ENCODE measurements at regions not wholly inside any gene's neighbourhood (a gene's known extent, or its start where the extent isn't known, plus 50 kb on each side); places are given as distances from the start of the nearest gene placed in this dataset.
"Not testable (repeated sequence)": the region's sequence is repeated elsewhere in the genome, so short reads cannot be mapped to it uniquely, and the experiment has no call there.

DNA sequence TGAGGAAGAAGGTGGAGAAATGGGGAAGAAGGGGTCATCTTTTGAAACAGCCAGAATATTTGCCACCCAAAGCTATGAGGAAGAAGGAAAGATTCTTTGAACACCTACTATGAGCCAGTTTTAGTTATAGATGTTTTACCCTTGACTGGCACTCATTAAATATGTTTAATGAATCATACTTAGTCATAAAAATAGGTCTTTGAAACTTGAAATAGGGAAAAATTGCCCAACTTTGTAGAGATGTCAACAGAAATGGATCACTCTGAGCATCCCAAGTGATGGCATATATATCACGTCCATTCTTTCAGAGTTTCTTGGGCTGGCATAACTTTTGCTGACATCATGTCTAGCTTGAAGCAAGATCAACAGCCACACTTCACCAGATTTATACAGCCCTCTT, 263.5 kb downstream of the RPAP3 start:
- Histone ChIP-seq H3K4me1 (ENCODE audit: control insufficient read depth, insufficient read depth, low read length) (no peaks in the 10 kb centered on the region), H3K36me3 (ENCODE audit: control insufficient read depth, insufficient read depth, low read length) (no peaks in the 10 kb centered on the region), H3K27me3 (ENCODE audit: control insufficient read depth, insufficient read depth, low read length, poor library complexity, severe bottlenecking) (no peaks in the 10 kb centered on the region), H3K27ac (ENCODE audit: insufficient read depth, low read depth, low read length, poor library complexity, severe bottlenecking) (no peak overlapping the region), H3K9me3 (ENCODE audit: control insufficient read depth, low read length) (peaks cover 4% of the 10 kb centered on the region), H3K4me3 (ENCODE audit: insufficient read depth, low read depth, low read length) (no peak overlapping the region)
- WGBS, 2 experiments: 89 to 92% methylated on average over 1 of the region's 1 CpG

DNA sequence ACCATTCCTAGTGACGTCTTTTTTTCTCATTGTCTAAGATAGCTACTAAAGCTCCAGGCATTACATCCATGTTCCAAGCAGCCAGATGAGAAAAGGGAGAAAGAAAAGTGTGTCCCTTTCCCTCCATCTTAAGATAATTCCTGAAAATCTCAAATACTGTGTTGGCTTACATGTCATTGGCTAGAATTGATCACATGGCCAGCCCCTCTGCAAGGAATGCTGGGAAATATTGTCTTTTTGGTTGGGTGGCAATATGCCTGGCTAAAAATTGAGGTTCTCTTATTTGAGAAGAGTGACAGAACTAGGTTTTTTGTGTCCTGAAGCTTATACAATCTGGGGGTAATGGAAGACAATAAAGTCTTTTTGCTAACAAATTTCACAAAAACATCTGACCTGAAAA, 264.3 kb downstream of the RPAP3 start:
- Histone ChIP-seq H3K36me3 (ENCODE audit: control insufficient read depth, insufficient read depth, low read length) (no peaks in the 10 kb centered on the region), H3K4me1 (ENCODE audit: control insufficient read depth, insufficient read depth, low read length) (no peaks in the 10 kb centered on the region), H3K4me3 (ENCODE audit: insufficient read depth, low read depth, low read length) (no peak overlapping the region), H3K27me3 (ENCODE audit: control insufficient read depth, insufficient read depth, low read length, poor library complexity, severe bottlenecking) (no peaks in the 10 kb centered on the region), H3K9me3 (ENCODE audit: control insufficient read depth, low read length) (peaks cover 4% of the 10 kb centered on the region), H3K27ac (ENCODE audit: insufficient read depth, low read depth, low read length, poor library complexity, severe bottlenecking) (no peak overlapping the region)
- 64 to 94% methylated on average over 1 of the region's 1 CpG for WGBS, 2 experiments

DNA sequence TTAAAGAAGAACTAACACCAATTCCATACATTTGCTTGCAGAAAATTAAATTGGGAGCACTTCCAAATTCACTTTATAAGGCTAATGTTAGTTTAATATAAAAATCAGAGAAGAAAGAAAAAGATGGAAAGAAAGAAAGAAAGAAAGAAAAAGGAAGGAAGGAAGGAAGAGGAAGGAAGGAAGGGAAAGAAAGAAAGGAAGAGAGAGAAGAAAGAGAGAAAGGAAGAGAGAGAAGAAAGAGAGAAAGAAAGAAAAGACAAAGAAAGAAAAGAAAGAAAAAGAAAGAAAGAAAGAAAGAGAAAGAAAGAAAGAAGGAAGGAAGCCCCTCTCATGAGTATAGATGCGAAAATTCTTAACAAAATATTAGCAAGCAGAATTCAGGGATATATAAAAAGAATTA, 267.7 kb downstream of the RPAP3 start:
- no CpG with 5 or more reads among the region's 1 CpG for WGBS, 2 experiments
- Histone ChIP-seq H3K9me3 (ENCODE audit: control insufficient read depth, low read length) (peaks cover 4% of the 10 kb centered on the region), H3K4me3 (ENCODE audit: insufficient read depth, low read depth, low read length) (no peak overlapping the region), H3K4me1 (ENCODE audit: control insufficient read depth, insufficient read depth, low read length) (no peaks in the 10 kb centered on the region), H3K27me3 (ENCODE audit: control insufficient read depth, insufficient read depth, low read length, poor library complexity, severe bottlenecking) (no peaks in the 10 kb centered on the region), H3K36me3 (ENCODE audit: control insufficient read depth, insufficient read depth, low read length) (no peaks in the 10 kb centered on the region), H3K27ac (ENCODE audit: insufficient read depth, low read depth, low read length, poor library complexity, severe bottlenecking) (no peak overlapping the region)

DNA sequence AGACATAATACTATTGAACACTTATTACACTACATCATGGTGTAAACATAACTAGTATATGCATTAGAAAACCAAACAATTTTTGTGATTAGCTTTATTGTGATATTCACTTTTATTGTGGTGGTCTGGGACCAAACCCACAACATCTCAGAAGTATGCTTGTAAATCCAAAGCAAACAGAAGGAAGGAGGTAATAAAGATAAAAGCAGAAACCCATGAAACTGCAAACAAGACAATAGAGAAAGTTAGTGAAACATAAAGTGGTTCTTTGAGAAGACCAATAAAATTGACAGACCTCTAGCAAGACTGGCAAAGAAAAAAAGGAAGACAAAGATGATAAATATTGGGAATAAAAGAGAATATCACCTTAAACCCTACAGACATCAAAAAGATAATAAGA, 268.3 kb downstream of the RPAP3 start:
- no peak overlapping the region for H3K27ac ChIP-seq (ENCODE audit: insufficient read depth, low read depth, low read length, poor library complexity, severe bottlenecking)
- peaks cover 2% of the 10 kb centered on the region for H3K9me3 ChIP-seq (ENCODE audit: control insufficient read depth, low read length)
- H3K4me1 ChIP-seq (ENCODE audit: control insufficient read depth, insufficient read depth, low read length): no peaks in the 10 kb centered on the region
- no peaks in the 10 kb centered on the region for H3K36me3 ChIP-seq (ENCODE audit: control insufficient read depth, insufficient read depth, low read length)
- H3K4me3 ChIP-seq (ENCODE audit: insufficient read depth, low read depth, low read length): no peak overlapping the region
- no peaks in the 10 kb centered on the region for H3K27me3 ChIP-seq (ENCODE audit: control insufficient read depth, insufficient read depth, low read length, poor library complexity, severe bottlenecking)

DNA sequence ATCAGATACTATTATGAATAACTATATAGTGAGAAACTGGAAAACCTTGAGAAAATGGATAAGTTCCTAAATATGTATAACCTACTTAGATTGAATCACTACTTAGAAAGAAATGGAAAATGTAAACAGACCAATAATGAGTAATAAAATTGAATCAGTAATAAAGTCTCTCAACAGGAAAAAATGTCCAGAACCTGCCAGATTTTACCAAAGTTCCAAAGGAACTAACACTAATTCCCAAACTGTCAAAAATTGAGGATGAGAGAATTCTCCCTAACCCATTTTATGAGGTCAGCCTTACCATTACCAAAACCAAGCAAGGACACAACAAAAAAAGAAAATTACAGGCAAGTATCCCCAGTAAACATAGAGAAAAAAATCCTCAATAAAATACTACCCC, 272.0 kb downstream of the RPAP3 start:
- Histone ChIP-seq H3K27me3 (ENCODE audit: control insufficient read depth, insufficient read depth, low read length, poor library complexity, severe bottlenecking) (no peaks in the 10 kb centered on the region), H3K27ac (ENCODE audit: insufficient read depth, low read depth, low read length, poor library complexity, severe bottlenecking) (no peak overlapping the region), H3K36me3 (ENCODE audit: control insufficient read depth, insufficient read depth, low read length) (no peaks in the 10 kb centered on the region), H3K4me1 (ENCODE audit: control insufficient read depth, insufficient read depth, low read length) (no peaks in the 10 kb centered on the region), H3K9me3 (ENCODE audit: control insufficient read depth, low read length) (no peaks in the 10 kb centered on the region), H3K4me3 (ENCODE audit: insufficient read depth, low read depth, low read length) (no peak overlapping the region)

DNA sequence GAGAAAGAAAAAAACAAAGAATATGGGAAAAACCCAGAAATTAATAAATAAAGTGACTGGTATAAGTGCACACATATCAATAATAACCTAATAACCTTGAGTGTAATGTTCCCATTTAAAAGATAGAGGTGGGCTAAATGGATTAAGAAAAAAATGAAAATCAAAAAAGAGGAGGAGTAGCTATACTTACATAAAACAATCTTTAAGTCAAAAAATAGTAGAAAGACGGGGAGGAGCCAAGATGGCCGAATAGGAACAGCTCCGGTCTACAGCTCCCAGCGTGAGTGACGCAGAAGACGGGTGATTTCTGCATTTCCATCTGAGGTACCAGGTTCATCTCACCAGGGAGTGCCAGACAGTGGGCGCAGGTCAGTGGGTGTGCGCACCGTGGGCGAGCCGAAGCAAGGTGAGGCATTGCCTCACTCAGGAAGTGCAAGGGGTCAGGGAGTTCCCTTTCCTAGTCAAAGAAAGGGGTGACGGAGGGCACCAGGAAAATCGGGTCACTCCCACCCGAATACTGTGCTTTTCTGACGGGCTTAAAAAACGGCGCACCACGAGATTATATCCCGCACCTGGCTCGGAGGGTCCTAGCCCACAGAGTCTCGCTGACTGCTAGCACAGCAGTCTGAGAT, 279.0 kb downstream of the RPAP3 start:
- H3K27ac ChIP-seq (ENCODE audit: insufficient read depth, low read depth, low read length, poor library complexity, severe bottlenecking); H3K27me3 ChIP-seq (ENCODE audit: control insufficient read depth, insufficient read depth, low read length, poor library complexity, severe bottlenecking); H3K9me3 ChIP-seq (ENCODE audit: control insufficient read depth, low read length); H3K36me3 ChIP-seq (ENCODE audit: control insufficient read depth, insufficient read depth, low read length); H3K4me1 ChIP-seq (ENCODE audit: control insufficient read depth, insufficient read depth, low read length); H3K4me3 ChIP-seq (ENCODE audit: insufficient read depth, low read depth, low read length): not testable (repeated sequence)
- 94% methylated on average over 21 of the region's 21 CpGs for WGBS, 2 experiments

DNA sequence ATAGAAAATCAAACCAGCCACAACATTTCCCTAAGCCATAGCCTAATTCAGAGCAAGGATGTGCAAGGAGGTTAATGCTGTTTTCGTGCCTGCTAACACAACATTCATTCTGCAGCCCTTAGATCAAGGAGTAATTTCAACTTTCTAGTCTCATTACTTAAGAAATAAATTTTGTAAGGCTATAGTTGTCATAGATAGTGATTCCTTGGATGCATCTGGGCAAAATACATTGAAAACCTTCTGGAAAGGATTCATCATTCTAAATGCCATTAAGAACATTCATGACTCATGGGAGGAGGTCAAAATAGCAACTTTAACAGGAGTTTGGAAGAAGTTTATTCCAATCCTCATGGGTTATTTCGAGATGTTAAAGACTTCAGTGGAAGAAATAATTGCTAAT, 283.2 kb downstream of the RPAP3 start:
- Histone ChIP-seq H3K9me3 (ENCODE audit: control insufficient read depth, low read length) (no peaks in the 10 kb centered on the region), H3K4me3 (ENCODE audit: insufficient read depth, low read depth, low read length) (no peak overlapping the region), H3K36me3 (ENCODE audit: control insufficient read depth, insufficient read depth, low read length) (no peaks in the 10 kb centered on the region), H3K27me3 (ENCODE audit: control insufficient read depth, insufficient read depth, low read length, poor library complexity, severe bottlenecking) (no peaks in the 10 kb centered on the region), H3K27ac (ENCODE audit: insufficient read depth, low read depth, low read length, poor library complexity, severe bottlenecking) (no peak overlapping the region), H3K4me1 (ENCODE audit: control insufficient read depth, insufficient read depth, low read length) (no peaks in the 10 kb centered on the region)
- 80 to 87% methylated on average over 2 of the region's 2 CpGs for WGBS, 2 experiments

DNA sequence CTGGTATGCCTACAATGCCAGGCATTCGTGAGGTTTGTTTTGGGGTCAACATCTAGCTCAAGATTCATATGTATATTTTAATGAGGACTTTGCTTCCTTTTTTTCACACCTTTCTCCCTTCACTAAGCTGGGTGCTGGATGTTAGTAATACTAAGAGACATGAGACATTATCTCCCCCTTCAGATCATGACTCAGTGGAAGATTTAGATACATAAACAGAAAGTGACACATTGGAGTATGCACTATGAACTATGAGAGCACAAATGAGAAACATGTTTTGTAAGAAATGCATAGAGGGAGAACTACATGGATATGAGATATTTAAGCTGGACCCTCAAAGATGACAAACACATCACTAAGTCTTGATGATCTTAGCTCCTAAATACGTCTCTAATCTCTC, 286.3 kb downstream of the RPAP3 start:
- H3K27ac ChIP-seq (ENCODE audit: insufficient read depth, low read depth, low read length, poor library complexity, severe bottlenecking): no peak overlapping the region
- no peaks in the 10 kb centered on the region for H3K9me3 ChIP-seq (ENCODE audit: control insufficient read depth, low read length)

DNA sequence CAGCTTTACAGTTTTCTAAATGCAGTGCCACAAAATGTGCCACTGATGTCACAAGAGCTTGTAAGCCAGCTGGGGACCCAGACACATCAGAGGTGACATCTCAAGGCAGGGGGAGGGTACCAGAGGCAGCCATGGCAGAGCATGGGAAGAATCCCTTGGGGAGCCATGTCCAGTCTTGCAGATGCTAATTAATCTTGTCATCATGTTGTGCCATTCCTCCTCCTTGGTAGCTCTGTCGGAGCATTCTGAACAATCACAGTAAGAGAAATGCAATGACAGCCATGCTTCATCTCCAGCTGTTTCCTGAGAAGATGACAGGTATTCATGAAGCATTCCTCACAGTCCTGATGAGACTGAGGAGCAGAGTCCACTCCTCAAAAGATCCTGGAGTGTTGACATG, 287.9 kb downstream of the RPAP3 start:
- no peak overlapping the region for H3K4me3 ChIP-seq (ENCODE audit: insufficient read depth, low read depth, low read length)

More for the DNA sequence above, 286.3 kb downstream of the RPAP3 start:
- WGBS, 2 experiments: 90 to 96% methylated on average over 1 to 2 of the region's 2 CpGs
- H3K4me3 ChIP-seq (ENCODE audit: insufficient read depth, low read depth, low read length): no peak overlapping the region
- H3K27me3 ChIP-seq (ENCODE audit: control insufficient read depth, insufficient read depth, low read length, poor library complexity, severe bottlenecking): no peaks in the 10 kb centered on the region
- H3K36me3 ChIP-seq (ENCODE audit: control insufficient read depth, insufficient read depth, low read length): no peaks in the 10 kb centered on the region
- H3K4me1 ChIP-seq (ENCODE audit: control insufficient read depth, insufficient read depth, low read length): no peaks in the 10 kb centered on the region

DNA sequence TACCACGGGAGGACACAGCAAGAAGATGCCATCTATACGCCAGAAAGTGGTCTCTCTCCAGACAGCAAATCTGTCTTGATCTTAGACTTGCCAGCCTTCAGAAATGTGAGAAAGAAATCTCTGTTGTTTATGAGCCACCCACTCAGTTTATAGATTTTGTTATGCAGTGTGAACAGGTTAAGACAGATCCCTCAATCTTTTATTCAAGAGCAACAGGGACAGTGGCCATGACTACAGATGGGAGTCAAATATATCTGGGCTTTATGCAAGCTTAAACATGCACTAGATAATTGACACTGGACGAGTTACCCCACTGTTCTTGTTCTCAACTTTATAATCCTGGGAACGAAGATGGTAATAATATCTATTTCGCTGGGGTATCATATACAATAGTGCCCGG, 288.7 kb downstream of the RPAP3 start:
- WGBS, 2 experiments: 87 to 90% methylated on average over 6 of the region's 6 CpGs
- no peaks in the 10 kb centered on the region for H3K4me1 ChIP-seq (ENCODE audit: control insufficient read depth, insufficient read depth, low read length)
- no peaks in the 10 kb centered on the region for H3K9me3 ChIP-seq (ENCODE audit: control insufficient read depth, low read length)
- no peak overlapping the region for H3K4me3 ChIP-seq (ENCODE audit: insufficient read depth, low read depth, low read length)
- no peaks in the 10 kb centered on the region for H3K36me3 ChIP-seq (ENCODE audit: control insufficient read depth, insufficient read depth, low read length)
- no peak overlapping the region for H3K27ac ChIP-seq (ENCODE audit: insufficient read depth, low read depth, low read length, poor library complexity, severe bottlenecking)
- no peaks in the 10 kb centered on the region for H3K27me3 ChIP-seq (ENCODE audit: control insufficient read depth, insufficient read depth, low read length, poor library complexity, severe bottlenecking)

More for the DNA sequence above, 287.9 kb downstream of the RPAP3 start:
- Histone ChIP-seq H3K36me3 (ENCODE audit: control insufficient read depth, insufficient read depth, low read length) (no peaks in the 10 kb centered on the region), H3K27me3 (ENCODE audit: control insufficient read depth, insufficient read depth, low read length, poor library complexity, severe bottlenecking) (no peaks in the 10 kb centered on the region), H3K27ac (ENCODE audit: insufficient read depth, low read depth, low read length, poor library complexity, severe bottlenecking) (no peak overlapping the region), H3K9me3 (ENCODE audit: control insufficient read depth, low read length) (no peaks in the 10 kb centered on the region), H3K4me1 (ENCODE audit: control insufficient read depth, insufficient read depth, low read length) (no peaks in the 10 kb centered on the region)
- WGBS, 2 experiments: 40 to 77% methylated on average over 1 of the region's 1 CpG

DNA sequence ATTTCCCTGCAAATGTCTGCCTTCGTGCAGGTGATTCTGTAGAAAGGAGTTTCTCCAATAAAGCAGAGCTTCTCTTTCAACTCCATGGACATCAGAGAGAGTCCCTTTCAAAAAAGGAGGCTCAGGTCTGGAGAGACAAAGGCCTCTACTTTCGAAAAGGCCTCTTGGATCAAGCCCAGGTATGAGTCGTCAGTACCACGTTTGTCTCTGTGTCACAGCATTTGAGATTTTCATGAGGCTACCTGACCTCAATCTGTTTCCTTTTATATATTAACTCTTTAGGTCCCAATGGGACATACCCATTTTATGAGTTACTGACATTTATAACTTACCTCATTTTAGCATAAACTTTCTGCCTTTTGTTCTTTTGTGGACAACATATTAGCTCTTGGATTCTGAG, 290.8 kb downstream of the RPAP3 start:
- WGBS, 2 experiments: 80 to 85% methylated on average over 4 of the region's 4 CpGs
- no peaks in the 10 kb centered on the region for H3K36me3 ChIP-seq (ENCODE audit: control insufficient read depth, insufficient read depth, low read length)
- H3K27ac ChIP-seq (ENCODE audit: insufficient read depth, low read depth, low read length, poor library complexity, severe bottlenecking): no peak overlapping the region
- H3K4me1 ChIP-seq (ENCODE audit: control insufficient read depth, insufficient read depth, low read length): peaks cover 3% of the 10 kb centered on the region
- H3K4me3 ChIP-seq (ENCODE audit: insufficient read depth, low read depth, low read length): no peak overlapping the region
- no peaks in the 10 kb centered on the region for H3K27me3 ChIP-seq (ENCODE audit: control insufficient read depth, insufficient read depth, low read length, poor library complexity, severe bottlenecking)
- H3K9me3 ChIP-seq (ENCODE audit: control insufficient read depth, low read length): no peaks in the 10 kb centered on the region

Data from ectodermal cell (in vitro differentiated cells).